SK-N-SH treated with all-trans-retinoic acid at 6 μM for 48 hours (cell line): ENCODE measurements at regions not wholly inside any gene's neighbourhood (a gene's known extent, or its start where the extent isn't known, plus 50 kb on each side); places are given as distances from the start of the nearest gene placed in this dataset.

Source experiments
- ISL1 ChIP-seq: fragments of 250-450 bp; sonication (Bioruptor Pico); IDR thresholded peaks from 2 replicates; pipeline ENCODE4 v2.1.2; 2022; ENCODE audit warnings: mild to moderate bottlenecking, moderate library complexity
- PATZ1 ChIP-seq: fragments of 250-450 bp; sonication (Bioruptor Pico); IDR thresholded peaks from 2 replicates; pipeline ENCODE4 v1.8.0; 2020; ENCODE audit warnings: mild to moderate bottlenecking, moderate library complexity, borderline replicate concordance
- ZFP30 ChIP-seq: fragments of 450-650 bp; formaldehyde crosslinking; IDR thresholded peaks from 2 replicates; pipeline ENCODE4 v1.5.0; 2022; ENCODE audit warnings: mild to moderate bottlenecking, moderate library complexity

- TF ChIP-seq ZFP30 (CRISPR knock-in tag) = no peak
- TF ChIP-seq PATZ1 (CRISPR knock-in tag) = no peak
- TF ChIP-seq ISL1 (CRISPR knock-in tag) = no peak
Measured at GRCh38 chr6:108793516-108794251, 54.5 kb upstream of the ARMC2 start.
